Muscle of arm (tissue), 1 donor: ENCODE measurements at regions not wholly inside any gene's neighbourhood (a gene's known extent, or its start where the extent isn't known, plus 50 kb on each side); places are given as distances from the start of the nearest gene placed in this dataset.
A peak's percentile ranks its signal among the peaks of the same experiment; 100 is the strongest.

Experiments used
- DNase-seq: peaks from one replicate; pipeline ENCODE4 v3.0.0-alpha.2; 2013

DNA sequence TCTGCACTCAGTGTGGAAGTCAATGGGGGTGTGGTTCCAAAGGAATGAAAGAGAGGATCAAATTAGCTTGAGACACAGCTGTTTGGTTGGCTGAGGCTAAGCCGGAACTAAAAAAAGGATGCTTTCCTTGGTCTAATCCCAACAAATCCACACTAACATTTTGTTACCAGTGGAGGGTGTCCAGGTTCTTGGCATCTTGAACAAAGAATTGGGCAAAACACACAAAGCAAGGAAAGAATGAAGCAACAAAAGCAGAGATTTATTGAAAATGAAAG lies 278.6 kb upstream of the PLET1 start:
- peak; percentile 43 for DNase-seq

DNA sequence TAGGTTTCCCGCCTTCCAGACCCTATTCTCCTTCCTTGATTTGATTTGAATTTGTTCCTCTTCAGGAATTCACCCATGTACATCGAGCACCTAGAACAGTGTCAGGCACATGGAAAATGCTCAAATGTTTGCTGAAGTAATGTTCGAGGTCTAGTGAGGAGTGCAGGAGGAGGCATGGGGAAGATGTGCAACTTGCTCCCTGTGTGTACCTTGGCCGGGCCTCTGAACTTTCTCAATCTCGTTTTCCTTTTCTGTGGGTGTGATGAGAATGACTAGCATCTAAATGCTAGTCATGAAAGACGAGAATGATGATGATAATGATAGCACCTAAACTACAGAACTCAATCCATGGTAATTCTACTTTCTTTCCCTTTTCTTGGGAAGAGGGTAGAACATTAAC lies 279.1 kb upstream of the PLET1 start:
- DNase-seq = no peak

DNA sequence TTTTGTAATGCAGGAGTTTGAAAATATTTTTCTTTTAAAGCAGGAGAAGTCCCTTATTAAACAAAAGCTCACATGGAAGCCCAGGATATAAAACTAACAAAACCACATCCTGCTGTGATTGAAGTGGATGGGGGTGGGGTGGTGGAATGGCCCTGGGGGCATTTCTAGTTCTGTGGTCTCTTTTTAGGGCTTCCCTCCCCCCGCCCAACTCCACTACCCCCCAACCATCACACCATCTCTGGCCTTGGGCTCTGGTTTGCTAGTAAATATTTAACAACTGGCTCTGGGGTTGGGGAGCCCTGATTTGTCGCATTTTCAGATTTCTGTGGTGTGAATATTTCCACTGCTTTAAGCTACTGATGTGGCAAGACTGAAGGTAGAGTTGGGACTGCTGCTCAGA lies 279.6 kb upstream of the PLET1 start:
- no peak for DNase-seq

DNA sequence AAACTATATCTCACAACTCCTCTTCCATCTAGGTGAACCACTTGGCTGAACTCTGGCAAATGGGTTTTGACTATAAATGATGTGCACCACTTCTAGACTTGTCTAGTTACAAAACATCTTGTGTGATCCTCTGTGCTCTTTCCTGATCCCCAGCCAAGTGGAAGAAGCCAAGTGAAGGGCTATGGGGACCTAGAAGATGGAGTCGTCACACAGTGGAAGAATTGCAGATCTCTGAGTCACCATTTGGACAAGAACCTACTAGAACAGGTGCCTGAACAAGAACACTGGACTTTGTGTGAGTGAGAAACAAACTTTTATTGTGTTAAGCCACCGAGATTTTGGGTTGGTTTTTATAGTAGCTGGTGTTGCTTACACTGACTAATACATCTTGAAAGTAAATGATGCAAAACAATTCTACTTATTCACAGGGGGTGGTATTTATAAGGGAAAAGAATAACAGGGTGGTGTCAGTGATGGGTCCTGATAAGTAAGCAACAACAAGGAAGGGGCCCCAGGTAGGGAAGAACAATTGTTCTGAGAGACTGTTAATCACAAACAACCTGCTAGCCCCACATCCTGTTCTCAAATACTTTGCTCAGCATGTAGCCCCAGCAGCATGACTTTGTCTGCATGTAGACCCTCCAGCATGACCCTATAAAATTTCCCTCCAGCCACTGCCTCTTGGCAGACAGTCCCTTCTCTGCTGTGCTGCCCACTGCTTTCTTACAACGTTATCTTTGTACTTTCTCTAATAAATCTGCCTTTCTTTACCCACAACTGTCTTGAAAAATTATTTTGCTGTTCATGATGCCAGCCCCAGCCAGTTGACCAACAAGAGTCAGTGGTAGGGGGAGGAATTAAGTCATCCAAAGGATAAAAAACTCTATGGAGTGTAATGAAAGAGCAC lies 280.7 kb upstream of the PLET1 start:
- DNase-seq = peak; percentile 63

DNA sequence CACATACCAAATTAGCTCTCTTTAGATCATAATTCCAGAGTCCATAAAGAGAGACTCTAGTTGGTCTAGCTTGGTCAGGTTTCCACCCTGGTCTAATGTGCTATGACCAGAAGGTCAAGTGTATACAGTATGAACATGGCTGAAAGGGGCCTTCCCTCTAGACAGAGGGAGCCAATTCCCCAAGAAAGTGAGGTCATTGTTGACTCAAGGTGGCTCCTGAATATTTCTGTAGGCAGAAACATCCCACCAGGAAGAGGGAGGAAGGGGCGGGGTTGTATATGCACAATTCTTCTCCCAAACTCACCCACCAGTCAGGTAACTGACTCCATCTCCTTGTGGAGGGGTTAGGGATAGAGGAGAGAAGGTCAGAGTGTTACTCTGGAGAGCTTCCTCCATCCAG lies 281.8 kb upstream of the PLET1 start:
- no peak for DNase-seq

DNA sequence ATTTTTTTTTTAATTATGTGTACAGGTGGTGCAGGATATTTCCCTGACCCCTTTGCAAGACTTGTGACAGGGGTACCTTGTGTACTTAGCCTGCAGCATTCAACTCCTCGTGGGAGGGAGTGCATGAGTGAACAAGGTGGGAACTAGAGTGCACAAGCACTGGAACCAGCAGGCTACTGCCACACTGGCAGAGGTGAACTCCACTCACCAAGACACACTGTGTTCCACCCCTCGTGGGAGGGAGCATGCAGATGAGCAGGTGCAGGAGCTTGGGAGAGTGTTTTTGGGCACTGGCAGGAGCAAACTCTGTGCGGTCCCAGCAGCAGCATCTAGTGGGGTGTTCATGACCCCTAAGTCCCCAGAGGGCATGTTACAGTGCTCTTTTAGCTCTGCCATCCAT lies 282.7 kb upstream of the PLET1 start:
- no peak for DNase-seq

DNA sequence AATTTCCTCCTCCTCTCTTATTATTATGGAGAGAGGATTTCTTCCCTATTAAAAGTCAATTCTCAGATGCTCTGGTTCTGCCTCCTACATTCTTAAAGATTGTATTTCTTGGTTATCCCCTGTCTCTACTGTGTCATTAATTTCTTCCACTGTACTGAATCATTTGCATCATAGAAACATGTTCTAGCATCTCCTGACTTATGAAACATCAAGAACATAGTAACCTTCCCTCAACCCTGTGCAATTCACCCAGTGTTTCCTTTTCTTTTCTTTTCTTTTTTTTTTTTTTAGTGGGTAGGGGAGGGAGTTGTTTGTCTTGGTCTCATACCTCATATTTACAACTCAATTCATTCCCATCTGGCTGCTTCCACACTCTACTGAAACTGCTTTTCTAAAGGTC lies 288.0 kb upstream of the PLET1 start:
- DNase-seq = no peak

DNA sequence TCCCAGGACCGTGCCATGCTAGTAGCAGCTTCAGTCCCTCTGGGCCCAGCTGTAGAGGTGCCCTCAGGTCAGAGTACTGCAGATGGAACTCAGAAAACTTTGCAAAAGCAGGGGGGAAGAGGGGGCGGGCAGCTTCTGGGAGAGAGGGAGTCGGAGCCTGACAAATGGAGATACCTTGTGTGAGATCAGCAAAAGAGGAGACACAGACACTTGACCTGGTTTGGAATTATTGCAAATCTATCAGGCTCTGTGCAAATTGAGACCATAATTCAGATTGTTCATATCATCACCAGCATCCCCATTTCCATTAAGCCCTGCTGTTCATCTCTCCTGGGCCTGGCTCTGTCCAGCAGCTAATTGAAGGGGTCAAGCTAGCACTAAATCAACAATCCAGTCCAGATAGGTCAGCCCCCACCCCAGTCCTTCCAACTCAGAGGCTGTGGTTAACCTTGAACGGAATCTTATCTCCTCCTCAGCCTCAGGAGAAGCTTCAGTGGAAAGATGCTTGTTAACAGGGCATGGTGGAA lies 292.6 kb upstream of the PLET1 start:
- no peak for DNase-seq

DNA sequence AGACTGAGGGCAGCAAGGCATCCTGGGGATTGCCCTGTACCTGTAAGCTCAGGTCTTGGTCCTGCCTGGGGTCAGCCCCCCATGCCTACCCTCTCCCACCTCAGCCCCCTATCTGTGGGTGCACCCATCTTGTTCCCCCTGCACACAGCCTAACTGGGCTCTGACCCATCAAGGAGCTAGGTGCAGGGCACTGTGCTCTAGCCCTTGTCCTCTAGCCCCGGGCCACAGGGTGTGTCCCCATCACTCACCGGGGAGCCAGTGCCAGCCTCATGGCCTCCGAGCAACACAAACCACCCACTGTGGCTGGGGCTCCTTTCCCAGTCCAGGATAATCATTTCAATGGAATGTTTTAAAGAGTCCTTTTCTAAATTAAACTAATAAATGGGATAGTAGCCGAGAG lies 293.9 kb upstream of the PLET1 start:
- no peak for DNase-seq

DNA sequence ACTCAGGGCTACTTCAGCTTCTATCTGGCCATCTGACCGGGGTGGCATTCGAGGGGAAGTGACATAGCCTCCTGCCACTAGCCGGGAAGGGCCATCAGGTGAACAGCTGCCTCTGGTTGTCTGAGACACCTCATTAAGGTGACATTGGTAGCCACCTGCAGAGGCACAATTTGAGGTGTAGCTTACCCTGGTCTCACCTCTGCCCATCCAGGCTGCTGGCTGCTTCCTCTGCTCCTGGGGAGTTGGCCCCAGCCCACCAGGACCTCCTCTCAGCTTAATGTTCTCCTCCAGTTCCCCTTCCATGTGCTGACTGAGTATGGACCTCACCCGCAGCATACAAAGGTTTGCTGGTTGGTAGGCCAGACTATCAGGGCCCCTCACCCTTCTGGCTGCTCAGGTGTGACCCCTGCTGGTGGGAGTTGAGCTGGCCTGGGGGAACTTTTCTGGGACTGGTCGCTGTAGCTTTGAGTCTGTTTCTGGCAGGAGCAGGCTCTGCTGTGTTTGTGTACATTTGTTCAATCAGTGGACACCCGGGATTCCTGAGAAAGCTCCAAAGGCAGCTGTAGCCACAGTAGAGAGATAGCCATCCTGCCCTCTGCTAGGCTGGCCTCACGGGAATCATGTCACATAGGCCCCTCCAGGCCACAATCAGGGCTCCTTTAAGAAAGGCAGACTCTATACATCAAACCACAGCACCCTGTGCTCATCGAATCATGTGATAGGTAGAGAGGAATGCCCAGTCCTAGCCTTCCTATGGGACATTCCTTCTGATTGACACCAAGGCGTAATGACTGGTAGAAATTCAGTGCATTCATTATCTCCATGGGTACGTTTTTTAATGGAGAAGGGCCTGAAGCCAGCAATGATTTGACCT lies 295.1 kb upstream of the PLET1 start:
- no peak for DNase-seq

DNA sequence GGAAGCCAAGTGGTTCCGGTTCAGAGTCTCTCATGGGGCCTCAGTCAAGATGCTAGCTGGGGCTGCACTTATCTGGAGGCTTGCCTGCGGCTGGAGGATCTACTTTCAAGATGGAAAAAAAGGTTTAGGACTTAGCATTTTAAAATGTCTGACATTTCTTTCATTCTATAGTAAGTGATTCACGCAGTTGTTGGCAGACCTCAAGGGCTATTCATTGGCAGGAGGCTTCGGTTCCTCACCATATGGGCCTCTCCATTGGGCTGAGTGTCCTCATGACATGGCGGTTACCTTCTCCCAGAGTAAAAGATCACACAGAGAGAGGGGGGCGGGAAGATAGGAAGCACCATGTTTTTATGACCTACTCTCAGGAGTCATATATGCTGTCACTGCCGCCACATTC lies 298.0 kb upstream of the PLET1 start:
- DNase-seq = peak; percentile 10

DNA sequence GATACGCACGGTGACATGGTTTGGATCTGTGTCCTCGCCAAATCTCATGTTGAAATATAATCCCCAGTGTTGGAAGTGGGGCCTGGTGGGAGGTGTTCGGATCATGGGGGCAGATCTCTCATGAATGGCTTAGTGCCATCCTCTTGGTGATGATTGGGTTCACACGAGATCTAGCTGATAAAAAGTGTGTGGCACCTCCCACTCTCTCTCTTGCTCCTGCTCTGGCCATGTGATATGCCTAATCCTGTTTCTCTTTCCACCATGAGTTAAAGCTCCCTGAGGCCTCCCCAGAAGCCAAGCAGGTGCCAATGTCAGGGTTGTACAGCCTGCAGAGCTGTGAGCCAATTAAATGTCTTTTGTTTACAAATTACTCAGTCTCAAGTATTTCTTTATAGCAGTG lies 303.1 kb upstream of the PLET1 start:
- DNase-seq = no peak

DNA sequence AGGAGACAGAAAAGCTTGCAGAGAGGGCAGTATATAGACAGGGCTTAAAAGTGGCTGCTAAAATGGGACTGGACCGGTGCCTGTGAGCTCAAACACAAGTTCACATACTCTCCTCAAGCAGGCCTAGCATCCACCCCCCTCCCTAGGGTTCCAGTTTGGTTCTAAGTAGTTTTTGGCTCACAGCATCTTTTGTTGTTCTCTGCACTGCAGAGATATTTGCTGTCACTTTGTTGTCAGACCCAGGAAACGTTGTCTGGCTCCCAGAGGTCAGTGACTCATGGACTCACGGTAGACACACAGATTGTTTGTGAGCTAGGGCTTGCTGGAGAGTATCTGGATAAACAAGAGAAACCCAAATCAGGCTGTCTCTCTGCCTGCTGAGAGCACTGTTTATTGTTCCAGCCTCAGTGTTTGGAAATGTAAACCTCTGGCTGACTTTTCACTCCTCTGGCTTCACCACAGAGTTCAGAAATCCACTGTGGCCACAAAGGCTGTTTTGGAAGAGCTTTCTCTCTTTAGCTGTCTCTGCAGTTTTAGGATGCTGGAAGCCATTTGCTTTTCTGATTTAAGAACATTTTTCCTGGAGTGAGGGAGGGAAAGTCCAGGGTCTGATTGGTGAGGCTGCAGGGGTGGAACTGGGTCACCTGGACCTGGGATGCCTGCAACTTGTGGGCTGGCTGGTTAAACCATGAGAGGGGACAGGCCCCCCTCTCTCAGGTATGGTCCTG lies 303.7 kb upstream of the PLET1 start:
- peak; percentile 48 for DNase-seq

DNA sequence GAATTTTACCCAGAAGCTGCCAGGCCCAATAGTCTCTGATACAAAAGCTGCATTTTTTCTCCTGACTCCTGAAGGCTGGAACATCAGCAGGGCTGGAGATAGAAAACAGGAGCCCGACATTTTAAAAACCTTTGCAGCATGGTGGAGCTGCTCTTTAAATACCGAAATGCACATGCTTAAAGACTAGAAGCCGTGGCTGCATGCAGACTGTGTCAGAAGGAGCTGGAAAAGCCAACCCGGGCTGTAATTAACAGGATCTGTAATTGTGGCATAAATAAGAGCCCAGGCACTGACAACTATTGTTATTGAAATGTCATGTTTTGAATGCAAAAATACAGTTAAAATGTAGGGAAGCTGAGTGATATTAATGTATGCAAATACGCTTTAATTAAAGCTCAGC lies 304.9 kb upstream of the PLET1 start:
- no peak for DNase-seq

DNA sequence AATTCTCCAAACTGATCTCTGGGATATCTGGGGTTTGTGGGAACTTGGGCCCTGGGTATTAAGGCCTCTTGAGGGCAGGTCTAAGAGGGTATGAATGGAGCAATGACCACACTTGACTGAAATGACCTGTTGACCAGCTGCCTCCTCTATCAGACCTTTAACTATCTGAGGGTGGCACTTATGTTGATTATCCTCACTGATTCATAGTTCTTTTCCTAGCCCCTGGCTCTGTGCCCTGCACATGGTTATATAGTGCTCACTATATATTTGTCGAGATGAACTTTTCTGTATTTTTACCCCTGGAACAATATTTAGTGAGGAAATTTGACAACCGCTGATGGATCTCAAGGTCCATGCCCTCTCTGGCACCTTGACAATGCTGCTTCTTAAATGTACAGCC lies 305.5 kb upstream of the PLET1 start:
- no peak for DNase-seq

DNA sequence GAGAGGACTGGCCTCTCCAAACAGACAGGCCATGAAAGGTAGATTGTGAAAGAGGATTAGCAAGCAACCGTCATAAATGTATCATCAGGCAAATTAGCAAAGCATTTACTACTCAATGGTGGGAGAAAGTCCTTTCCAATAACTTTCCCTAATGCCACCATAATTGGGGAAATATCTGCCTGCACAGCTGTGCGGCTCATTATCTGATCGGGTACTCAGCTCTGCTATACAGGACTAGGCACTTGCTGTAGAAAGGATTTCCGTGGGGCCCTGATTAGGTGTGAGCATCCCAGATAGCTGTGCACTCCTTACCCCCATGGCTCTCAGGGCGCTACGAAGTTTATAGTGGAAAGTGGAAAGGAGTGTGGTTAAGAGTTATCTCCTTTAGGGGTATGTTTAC lies 309.7 kb upstream of the PLET1 start:
- no peak for DNase-seq

DNA sequence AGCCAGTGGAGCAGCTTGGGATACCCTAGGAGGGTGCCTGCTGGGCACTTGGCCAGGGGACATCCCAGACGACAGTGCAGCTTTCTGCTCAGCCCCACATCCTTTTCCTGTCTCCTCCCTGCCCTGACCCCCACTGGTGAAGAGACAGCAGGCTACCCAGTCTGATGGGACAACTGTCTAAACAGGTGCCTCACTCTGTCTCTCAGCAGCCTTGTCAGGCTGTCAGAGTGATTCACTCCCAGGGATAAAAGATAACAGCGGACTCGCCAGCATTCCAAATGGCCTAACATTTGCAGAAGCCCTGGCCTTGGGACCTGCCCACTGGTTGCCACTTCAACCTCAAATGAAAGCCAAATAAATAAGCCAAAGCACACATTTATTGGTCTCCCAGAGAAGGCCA lies 318.6 kb upstream of the PLET1 start:
- no peak for DNase-seq

DNA sequence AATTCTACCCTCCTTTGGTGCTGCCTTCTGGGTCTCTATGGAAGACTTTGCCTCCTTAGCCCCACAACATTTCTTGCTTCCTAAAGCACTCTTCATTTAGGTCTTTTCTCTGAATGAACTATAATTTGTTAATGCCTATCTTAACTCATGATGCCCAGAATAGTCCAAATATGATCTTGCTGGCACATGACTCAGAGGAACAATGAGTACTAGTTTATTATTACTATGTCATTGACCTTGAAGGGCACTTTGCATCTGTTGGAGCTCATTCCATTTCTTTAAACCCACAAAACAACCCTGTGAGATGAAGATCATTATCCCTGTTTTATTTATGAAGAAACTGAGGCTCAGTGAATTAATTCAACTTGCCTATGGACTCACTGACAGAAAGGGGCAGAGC lies 320.2 kb upstream of the PLET1 start:
- no peak for DNase-seq

DNA sequence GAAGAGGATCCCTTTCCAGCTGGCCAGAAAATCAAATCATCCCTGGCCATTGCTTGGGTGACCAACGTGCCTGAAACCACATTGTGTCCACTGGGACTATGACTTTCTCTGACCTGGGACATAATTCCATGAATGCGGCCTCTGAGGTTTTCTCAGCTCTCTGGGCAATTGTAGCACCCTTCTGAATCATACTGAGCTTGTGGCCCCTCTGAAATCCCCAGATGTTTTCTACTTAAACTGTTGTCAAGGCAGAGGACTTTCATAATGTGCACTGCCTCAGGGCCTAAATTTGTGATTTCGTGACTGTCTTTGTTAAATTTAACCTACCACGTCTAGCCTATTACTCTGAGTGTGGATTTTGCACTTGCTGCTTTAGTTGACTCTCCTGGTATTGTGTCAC lies 321.1 kb upstream of the PLET1 start:
- DNase-seq = no peak

DNA sequence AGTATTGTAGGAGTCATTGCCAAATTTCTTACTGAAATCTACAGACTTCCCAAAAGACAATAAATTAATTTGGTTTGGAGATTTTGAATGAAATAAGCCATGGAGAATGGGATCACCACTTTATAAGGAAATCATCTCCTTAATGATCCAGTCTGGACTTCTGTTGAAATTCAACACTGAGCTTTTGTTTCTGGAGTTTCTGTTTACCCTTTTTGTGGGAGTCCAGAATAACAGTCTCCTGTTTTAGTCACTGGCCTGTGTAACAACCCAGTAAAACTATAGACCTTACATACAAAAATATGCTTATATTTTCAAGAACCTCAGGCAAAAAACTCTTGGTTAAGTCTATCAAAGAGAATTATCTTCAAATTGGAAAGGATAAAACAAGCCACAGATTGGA lies 321.7 kb upstream of the PLET1 start:
- no peak for DNase-seq

DNA sequence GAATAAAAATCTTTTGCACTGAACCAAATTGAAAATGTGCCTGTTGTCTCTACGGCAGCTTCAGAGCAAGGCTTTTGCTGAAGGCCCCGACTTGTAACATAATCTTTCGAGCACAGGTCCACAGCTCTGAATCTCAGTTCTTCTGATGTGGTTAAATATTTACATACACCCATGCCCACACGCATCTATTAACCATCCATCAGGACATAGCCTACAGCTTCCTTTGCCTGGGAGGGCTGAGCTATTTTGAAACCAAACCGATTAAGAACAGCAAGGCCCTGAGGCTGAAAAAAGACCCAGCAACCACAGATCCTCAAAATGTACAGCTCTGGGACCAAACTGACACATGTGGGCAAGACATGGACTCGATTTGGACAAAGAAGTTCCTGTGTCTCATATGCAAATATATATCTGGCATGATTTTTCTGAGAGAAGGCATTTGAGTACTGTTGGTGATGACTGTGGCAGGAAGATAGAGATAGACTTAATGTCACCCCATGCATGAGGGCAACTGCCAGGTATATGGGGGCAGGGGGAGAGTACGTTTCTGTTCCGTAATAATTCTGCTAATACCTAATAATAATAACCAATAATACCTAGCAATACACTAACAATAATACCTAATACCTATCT lies 322.7 kb upstream of the PLET1 start:
- DNase-seq = no peak

DNA sequence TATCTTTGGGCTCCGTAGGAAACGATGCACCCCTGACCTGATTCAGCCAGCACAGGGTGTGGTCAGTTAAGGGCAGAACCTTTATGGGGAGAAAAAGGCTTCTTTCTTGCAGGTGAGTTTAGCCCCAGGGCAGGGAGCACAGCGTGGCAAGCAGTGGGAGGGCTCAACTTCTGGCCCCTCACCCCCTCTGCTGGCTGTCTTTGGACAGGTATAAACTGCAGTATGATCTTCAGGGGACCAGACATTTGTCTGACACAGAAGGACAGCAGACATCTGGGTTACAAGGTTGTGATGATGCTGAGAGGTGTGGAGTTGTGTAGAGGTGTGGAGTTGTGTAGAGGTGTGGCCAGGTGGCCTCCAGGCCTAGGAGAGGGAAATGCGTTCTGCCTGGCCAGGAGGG lies 324.0 kb upstream of the PLET1 start:
- DNase-seq = no peak
